ENCODE measurements at regions not wholly inside any gene's neighbourhood (a gene's known extent, or its start where the extent isn't known, plus 50 kb on each side); places are given as distances from the start of the nearest gene placed in this dataset.
"Not testable (repeated sequence)": the region's sequence is repeated elsewhere in the genome, so short reads cannot be mapped to it uniquely, and the experiment has no call there.

DNA sequence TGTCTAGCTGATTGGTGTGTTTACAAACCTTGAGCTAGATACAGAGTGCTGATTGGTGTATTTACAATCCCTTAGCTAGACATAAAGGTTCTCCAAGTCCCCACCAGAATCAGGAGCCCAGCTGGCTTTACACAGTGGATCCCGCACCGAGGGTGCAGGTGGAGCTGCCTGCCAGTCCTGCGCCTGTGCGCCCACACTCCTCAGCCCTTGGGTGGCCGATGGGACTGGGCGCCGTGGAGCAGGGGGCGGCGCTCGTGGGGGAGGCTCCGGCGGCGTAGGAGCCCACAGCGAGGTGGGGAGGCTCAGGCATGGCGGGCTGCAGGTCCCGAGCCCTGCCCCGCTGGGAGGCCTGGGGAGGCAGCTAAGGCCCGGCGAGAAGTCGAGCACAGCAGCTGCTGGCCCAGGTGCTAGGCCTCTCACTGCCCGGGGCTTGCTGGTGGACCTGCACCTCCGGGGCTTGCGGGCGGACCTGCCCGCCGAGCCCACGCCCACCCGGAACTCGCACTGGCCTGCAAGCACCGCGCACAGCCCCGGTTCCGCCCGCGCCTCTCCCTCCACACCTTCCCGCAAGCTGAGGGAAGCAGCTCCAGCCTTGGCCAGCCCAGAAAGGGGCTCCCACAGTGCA, 51.0 kb upstream of the CDYL start:
- H3K27me3 ChIP-seq; H3K4me3 ChIP-seq; DNase-seq (ENCODE audit: low spot score in 2 of 2); H3K27ac ChIP-seq; intact Hi-C loops (cut with DNase I; ENCODE audit: low total_unique reads); H3K4me1 ChIP-seq; H3K9me3 ChIP-seq; H3K36me3 ChIP-seq: not testable (repeated sequence)

DNA sequence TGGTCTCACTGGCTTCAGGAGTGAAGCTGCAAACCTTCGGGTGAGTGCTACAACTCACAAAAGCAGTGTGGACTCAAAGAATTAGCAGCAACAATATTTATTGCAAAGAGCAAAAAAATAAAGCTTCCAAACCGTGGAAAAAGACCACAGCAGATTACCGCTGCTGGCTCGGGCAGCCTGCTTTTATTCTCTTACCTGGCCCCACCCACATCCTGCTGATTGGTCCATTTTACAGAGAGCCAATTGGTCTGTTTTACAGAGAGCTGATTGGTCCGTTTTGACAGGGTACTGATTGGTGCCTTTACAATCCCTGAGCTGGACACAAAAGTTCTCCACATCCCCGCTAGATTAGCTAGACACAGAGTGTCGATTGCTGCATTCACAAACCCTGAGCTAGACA, 51.5 kb upstream of the CDYL start:
- H3K27ac ChIP-seq; DNase-seq (ENCODE audit: low spot score in 2 of 2); H3K4me1 ChIP-seq; H3K9me3 ChIP-seq; intact Hi-C loops (cut with DNase I; ENCODE audit: low total_unique reads); H3K4me3 ChIP-seq; H3K36me3 ChIP-seq; H3K27me3 ChIP-seq: not testable (repeated sequence)

DNA sequence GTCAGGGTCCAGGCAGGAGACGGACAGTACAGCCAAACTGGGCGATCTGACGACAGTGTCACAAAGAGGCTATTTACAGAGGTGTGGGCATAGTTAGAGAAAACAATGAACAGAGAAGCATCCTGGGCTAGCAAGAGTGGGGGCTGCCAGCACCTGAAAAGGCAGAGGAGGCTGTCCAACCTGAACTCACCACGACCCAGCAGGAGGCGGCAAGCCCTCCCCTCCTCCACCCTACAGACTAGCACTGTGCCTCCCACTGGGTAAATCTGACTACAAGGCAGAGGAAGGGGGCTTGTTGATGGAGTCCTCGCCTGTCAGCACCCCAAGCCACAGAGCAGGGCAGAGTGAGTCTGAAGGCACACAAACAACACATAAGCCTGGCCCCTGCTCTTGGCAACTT, 52.8 kb upstream of the CDYL start:
- Histone ChIP-seq H3K27ac (no peak overlapping the region), H3K9me3 (no peaks in the 10 kb centered on the region), H3K4me1 (no peaks in the 10 kb centered on the region), H3K4me3 (no peak overlapping the region), H3K36me3 (no peaks in the 10 kb centered on the region), H3K27me3 (no peaks in the 10 kb centered on the region)
- intact Hi-C loops (cut with DNase I; ENCODE audit: low total_unique reads), result no loop called here
- no peak for DNase-seq (ENCODE audit: low spot score in 2 of 2)
- TF ChIP-seq POLR2AphosphoS5 (IDR thresholded peaks at IDR 0.05), result no peak
- TF ChIP-seq, protein P1, sequence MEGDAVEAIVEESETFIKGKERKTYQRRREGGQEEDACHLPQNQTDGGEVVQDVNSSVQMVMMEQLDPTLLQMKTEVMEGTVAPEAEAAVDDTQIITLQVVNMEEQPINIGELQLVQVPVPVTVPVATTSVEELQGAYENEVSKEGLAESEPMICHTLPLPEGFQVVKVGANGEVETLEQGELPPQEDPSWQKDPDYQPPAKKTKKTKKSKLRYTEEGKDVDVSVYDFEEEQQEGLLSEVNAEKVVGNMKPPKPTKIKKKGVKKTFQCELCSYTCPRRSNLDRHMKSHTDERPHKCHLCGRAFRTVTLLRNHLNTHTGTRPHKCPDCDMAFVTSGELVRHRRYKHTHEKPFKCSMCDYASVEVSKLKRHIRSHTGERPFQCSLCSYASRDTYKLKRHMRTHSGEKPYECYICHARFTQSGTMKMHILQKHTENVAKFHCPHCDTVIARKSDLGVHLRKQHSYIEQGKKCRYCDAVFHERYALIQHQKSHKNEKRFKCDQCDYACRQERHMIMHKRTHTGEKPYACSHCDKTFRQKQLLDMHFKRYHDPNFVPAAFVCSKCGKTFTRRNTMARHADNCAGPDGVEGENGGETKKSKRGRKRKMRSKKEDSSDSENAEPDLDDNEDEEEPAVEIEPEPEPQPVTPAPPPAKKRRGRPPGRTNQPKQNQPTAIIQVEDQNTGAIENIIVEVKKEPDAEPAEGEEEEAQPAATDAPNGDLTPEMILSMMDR (IDR thresholded peaks at IDR 0.05), result no peak
- no peak for TF ChIP-seq POLR2A (IDR thresholded peaks at IDR 0.05)

DNA sequence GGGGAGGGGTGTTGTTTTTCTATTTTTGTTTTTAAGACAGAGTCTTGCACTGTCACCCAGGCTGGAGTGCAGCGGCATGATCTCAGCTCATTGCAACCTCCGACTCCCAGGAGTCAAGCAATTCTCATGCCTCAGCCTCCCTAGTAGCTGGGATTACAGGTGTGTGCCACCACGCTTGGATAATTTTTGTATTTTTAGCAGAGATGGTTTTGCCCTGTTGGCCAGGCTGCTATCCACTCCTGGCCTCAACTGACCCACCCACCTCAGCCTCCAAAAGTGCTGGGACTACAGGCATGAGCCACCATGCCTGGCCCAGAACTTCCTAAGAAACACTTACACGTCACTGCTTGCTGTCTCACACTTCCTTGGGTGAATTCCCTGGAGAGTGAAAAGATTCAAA, 54.8 kb upstream of the CDYL start:
- DNase-seq (ENCODE audit: low spot score in 2 of 2); H3K36me3 ChIP-seq; H3K27me3 ChIP-seq; H3K4me3 ChIP-seq; intact Hi-C loops (cut with DNase I; ENCODE audit: low total_unique reads); H3K9me3 ChIP-seq; H3K27ac ChIP-seq; H3K4me1 ChIP-seq: not testable (repeated sequence)

DNA sequence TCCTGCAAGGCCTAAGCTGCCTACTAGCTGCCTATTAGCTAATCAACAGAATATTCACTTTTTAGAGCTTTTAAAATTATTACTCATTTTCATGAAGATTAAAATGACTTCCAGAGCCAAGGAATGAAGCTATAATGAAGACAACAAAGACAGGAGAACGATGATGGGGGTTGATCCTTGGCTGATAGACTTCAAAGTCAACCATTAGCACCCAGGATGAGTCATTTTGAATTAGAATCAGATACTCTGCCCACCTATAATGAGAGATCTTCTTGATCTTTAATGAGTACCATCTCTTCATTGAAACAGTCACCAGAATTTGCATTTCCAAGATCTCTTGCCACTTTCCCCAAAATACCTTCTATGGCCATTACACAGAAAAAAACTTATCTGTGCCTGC, 56.7 kb upstream of the CDYL start:
- Histone ChIP-seq H3K9me3 (no peaks in the 10 kb centered on the region), H3K27me3 (no peaks in the 10 kb centered on the region), H3K36me3 (no peaks in the 10 kb centered on the region), H3K27ac (no peak overlapping the region), H3K4me3 (no peak overlapping the region), H3K4me1 (no peaks in the 10 kb centered on the region)
- no peak for DNase-seq (ENCODE audit: low spot score in 2 of 2)
- TF ChIP-seq POLR2A (IDR thresholded peaks at IDR 0.05) (no peak), POLR2AphosphoS5 (IDR thresholded peaks at IDR 0.05) (no peak)
- TF ChIP-seq, protein P1 (IDR thresholded peaks at IDR 0.05), result no peak
- intact Hi-C loops (cut with DNase I; ENCODE audit: low total_unique reads), result no loop called here

DNA sequence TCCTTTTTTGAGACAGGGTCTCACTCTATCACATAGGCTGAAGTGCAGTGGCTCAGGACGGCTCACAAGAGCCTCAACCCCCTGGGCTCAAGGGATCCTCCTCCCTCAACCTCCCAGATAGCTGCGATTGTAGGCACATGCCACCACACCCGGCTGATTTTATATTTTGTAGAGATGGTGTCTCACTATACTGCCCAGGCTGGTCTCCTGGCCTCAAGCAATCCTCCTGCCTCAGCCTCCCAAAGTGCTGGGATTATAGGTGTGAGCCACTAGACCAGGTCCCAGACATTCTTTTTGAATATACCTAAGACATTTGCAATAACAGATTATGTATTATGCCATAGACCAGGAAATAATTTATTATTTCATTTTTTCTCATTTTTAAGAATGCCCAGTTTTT, 58.3 kb upstream of the CDYL start:
- no peak overlapping the region for H3K27ac ChIP-seq
- TF ChIP-seq POLR2A (IDR thresholded peaks at IDR 0.05), result no peak
- TF ChIP-seq POLR2AphosphoS5 (IDR thresholded peaks at IDR 0.05), result no peak
- TF ChIP-seq, protein P1 (IDR thresholded peaks at IDR 0.05), result no peak
- H3K9me3 ChIP-seq, result no peaks in the 10 kb centered on the region
- no peaks in the 10 kb centered on the region for H3K4me1 ChIP-seq
- H3K27me3 ChIP-seq, result no peaks in the 10 kb centered on the region
- H3K4me3 ChIP-seq, result no peak overlapping the region
- intact Hi-C loops (cut with DNase I; ENCODE audit: low total_unique reads), result no loop called here
- no peaks in the 10 kb centered on the region for H3K36me3 ChIP-seq
- no peak for DNase-seq (ENCODE audit: low spot score in 2 of 2)

DNA sequence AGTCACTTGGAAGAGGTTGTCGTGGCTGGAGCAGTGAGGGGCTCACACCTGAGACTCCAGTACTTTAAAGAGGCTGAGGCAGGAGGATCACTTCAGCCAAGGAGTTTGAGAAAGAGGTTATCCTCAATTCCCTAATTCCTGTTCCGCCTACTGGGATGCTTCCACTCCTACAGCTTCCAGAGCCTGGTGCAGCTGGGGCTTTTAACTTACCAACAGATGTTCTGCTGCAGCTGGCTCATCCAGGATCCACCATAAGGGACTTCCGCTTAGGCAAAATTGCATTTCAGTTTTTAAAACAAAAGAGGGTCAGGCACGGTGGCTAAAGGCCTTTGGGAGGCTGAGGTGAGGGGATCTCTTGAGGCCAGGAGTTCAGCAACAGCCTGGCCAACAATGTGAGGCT, 59.1 kb upstream of the CDYL start:
- no peaks in the 10 kb centered on the region for H3K9me3 ChIP-seq
- intact Hi-C loops (cut with DNase I; ENCODE audit: low total_unique reads), result no loop called here
- TF ChIP-seq POLR2AphosphoS5 (IDR thresholded peaks at IDR 0.05), result no peak
- TF ChIP-seq POLR2A (IDR thresholded peaks at IDR 0.05), result no peak
- TF ChIP-seq, protein P1 (IDR thresholded peaks at IDR 0.05), result no peak
- DNase-seq (ENCODE audit: low spot score in 2 of 2), result no peak
- no peaks in the 10 kb centered on the region for H3K4me1 ChIP-seq
- no peak overlapping the region for H3K27ac ChIP-seq
- no peaks in the 10 kb centered on the region for H3K27me3 ChIP-seq
- H3K4me3 ChIP-seq, result no peak overlapping the region
- H3K36me3 ChIP-seq, result no peaks in the 10 kb centered on the region

Data from breast epithelium (tissue), 4 donors.